ENCODE measurements at regions not wholly inside any gene's neighbourhood (a gene's known extent, or its start where the extent isn't known, plus 50 kb on each side); places are given as distances from the start of the nearest gene placed in this dataset.
"Not testable (repeated sequence)": the region's sequence is repeated elsewhere in the genome, so short reads cannot be mapped to it uniquely, and the experiment has no call there.

- DNase-seq = no peak
Observed at GRCh38 chr3:137300703-137301102, 342.9 kb downstream of the IL20RB start.

- no peak for DNase-seq
Observed at GRCh38 chr3:137304313-137305056, 346.7 kb downstream of the IL20RB start.

- no peak for DNase-seq
Observed at GRCh38 chr3:137324114-137324513, 366.3 kb downstream of the IL20RB start.

- DNase-seq = no peak
Observed at GRCh38 chr3:137325170-137325569, 367.4 kb downstream of the IL20RB start.

- DNase-seq = no peak
Observed at GRCh38 chr3:137325934-137326333, 368.2 kb downstream of the IL20RB start.

GRCh38 chr3:137329594-137329993, 371.8 kb downstream of the IL20RB start:
- no peak for DNase-seq

GRCh38 chr3:137330246-137330645, 372.5 kb downstream of the IL20RB start:
- DNase-seq = no peak

GRCh38 chr3:137332297-137332696, 374.5 kb downstream of the IL20RB start:
- no peak for DNase-seq

GRCh38 chr3:137335478-137335877, 377.7 kb downstream of the IL20RB start:
- DNase-seq = peak; percentile 7

GRCh38 chr3:137338400-137338799, 380.6 kb downstream of the IL20RB start:
- not testable (repeated sequence) for DNase-seq

- DNase-seq = no peak
Observed at GRCh38 chr3:137343283-137343682, 385.5 kb downstream of the IL20RB start.

- DNase-seq = no peak
Observed at GRCh38 chr3:137347132-137347531, 389.3 kb downstream of the IL20RB start.

- DNase-seq = no peak
Observed at GRCh38 chr3:137347817-137348368, 390.1 kb downstream of the IL20RB start.

- no peak for DNase-seq
Observed at GRCh38 chr3:137348936-137349335, 391.2 kb downstream of the IL20RB start.

GRCh38 chr3:137349557-137350348, 392.0 kb downstream of the IL20RB start:
- no peak for DNase-seq

- DNase-seq = no peak
Observed at GRCh38 chr3:137360531-137361201, 402.9 kb downstream of the IL20RB start.

GRCh38 chr3:137382005-137382594, 382.0 kb upstream of the SOX14 start:
- no peak for DNase-seq

- no peak for DNase-seq
Observed at GRCh38 chr3:137385922-137386321, 378.2 kb upstream of the SOX14 start.

GRCh38 chr3:137409584-137409983, 354.5 kb upstream of the SOX14 start:
- no peak for DNase-seq

- DNase-seq = no peak
Observed at GRCh38 chr3:137410028-137410427, 354.1 kb upstream of the SOX14 start.

GRCh38 chr3:137420198-137420995, 343.7 kb upstream of the SOX14 start:
- DNase-seq = no peak

Data from left kidney (tissue), 1 donor.